HCT116 (cell line): ENCODE measurements at regions not wholly inside any gene's neighbourhood (a gene's known extent, or its start where the extent isn't known, plus 50 kb on each side); places are given as distances from the start of the nearest gene placed in this dataset.
"Not testable (repeated sequence)": the region's sequence is repeated elsewhere in the genome, so short reads cannot be mapped to it uniquely, and the experiment has no call there.

ENCODE experiments used
- ATAC-seq: fragments of 200-7000 bp; cut with Tn5 transposase; 2 replicates; pipeline ENCODE4 v1.9.1; 2020; ENCODE audit warnings: mild to moderate bottlenecking, moderate library complexity
- BruUV-seq: library from RNA; stranded (reverse); fragments of 400-500 nt; replicated peaks from 2 replicates; lab custom pipeline; 2021; lab: Mats Ljungman, UMichigan
- CTCF ChIA-PET: fragments of 300-600 bp; sonication (Branson Sonifier 250); formaldehyde crosslinking; loops from one replicate; lab custom pipeline; 2021; ENCODE audit warnings: antibody characterized with exemption; lab: Charles Lee
- POLR2A ChIA-PET: fragments of 300-600, 350-600 bp; sonication (Branson Sonifier 250); formaldehyde crosslinking; loops from one replicate; lab custom pipeline; 2021; ENCODE audit warnings: antibody characterized with exemption; lab: Charles Lee
- RAD21 ChIA-PET, 2 experiments: fragments of 300-600 bp; sonication (Branson Sonifier 250); formaldehyde crosslinking; loops; one replicate each; lab custom pipeline; 2023; ENCODE audit warnings: low total read pairs in 2 of 2; ENCODE audit not compliant: uncharacterized antibody in 2 of 2, unreplicated experiment in 2 of 2, low non-redundant PET in 1 of 2; lab: Charles Lee
- DNase-seq: peaks from one replicate; pipeline ENCODE4 v3.0.0-alpha.2; 2010; ENCODE audit warnings: low read depth, low spot score
- H2AFZ ChIP-seq: fragments of 200-600 bp; shearing (Covaris generic), sonication (generic); 2 replicates; pipeline ENCODE4 v1.6.1; 2017; ENCODE audit warnings: low read depth, mixed run types, mixed read lengths, antibody characterized with exemption, low read length; ENCODE audit not compliant: poor library complexity, severe bottlenecking
- H3K27ac ChIP-seq: 2 replicates; pipeline ENCODE4 v1.5.1; 2012; ENCODE audit warnings: low read depth, low read length
- H3K27me3 ChIP-seq: fragments of 200-600 bp; sonication (generic); 2 replicates; pipeline ENCODE4 v1.6.1; 2016; ENCODE audit warnings: mixed run types, low read length, mixed read lengths; ENCODE audit not compliant: insufficient read depth
- H3K36me3 ChIP-seq, 2 experiments: fragments of 200-500 bp in 1 of 2; fragments of 200-600 bp in 1 of 2; sonication (Bioruptor generic) in 1 of 2; sonication (generic) in 1 of 2; 2 replicates each; pipeline versions ENCODE4 v1.5.1 to v1.6.1; 2014 to 2016; ENCODE audit warnings: low read length in 2 of 2, inconsistent platforms in 1 of 2, mixed read lengths in 1 of 2, mixed run types in 1 of 2; ENCODE audit not compliant: insufficient read depth in 2 of 2, control insufficient read depth in 1 of 2
- H3K4me1 ChIP-seq, 2 experiments: fragments of 200-600 bp in 1 of 2; sonication (generic) in 1 of 2; 2 replicates each; pipeline versions ENCODE4 v1.5.1 to v1.6.1; 2012 to 2017; ENCODE audit warnings: low read length in 2 of 2, inconsistent platforms in 1 of 2, mild to moderate bottlenecking in 1 of 2, mixed read lengths in 1 of 2, mixed run types in 1 of 2, moderate library complexity in 1 of 2; ENCODE audit not compliant: insufficient read depth in 2 of 2, control insufficient read depth in 1 of 2
- H3K4me2 ChIP-seq: fragments of 200-600 bp; sonication (generic); 2 replicates; pipeline ENCODE4 v1.6.1; 2017; ENCODE audit warnings: mixed run types, low read length, mixed read lengths
- H3K4me3 ChIP-seq, 2 experiments: fragments of 200-600 bp in 1 of 2; sonication (generic) in 1 of 2; replicated peaks in 1 of 2; 2 replicates each; pipeline ENCODE4 v1.5.1; 2011 to 2016; ENCODE audit warnings: low read length in 2 of 2, control low read depth in 1 of 2, low read depth in 1 of 2, mild to moderate bottlenecking in 1 of 2, mixed read lengths in 1 of 2, mixed run types in 1 of 2
- H3K79me2 ChIP-seq: fragments of 200-600 bp; sonication (generic); 2 replicates; pipeline ENCODE4 v1.6.1; 2017; ENCODE audit warnings: mild to moderate bottlenecking, mixed run types, low read length, moderate library complexity, mixed read lengths; ENCODE audit not compliant: insufficient read depth
- H3K9ac ChIP-seq: fragments of 200-600 bp; sonication (generic); 2 replicates; pipeline ENCODE4 v1.6.1; 2016; ENCODE audit warnings: low read length, mixed read lengths
- H3K9me2 ChIP-seq: fragments of 200-600 bp; sonication (generic), shearing (Covaris generic); 2 replicates; pipeline ENCODE4 v1.6.1; 2017; ENCODE audit warnings: mixed run types, mild to moderate bottlenecking, moderate library complexity; ENCODE audit not compliant: insufficient read depth
- H3K9me3 ChIP-seq, 2 experiments: fragments of 200-500 bp in 1 of 2; fragments of 200-600 bp in 1 of 2; sonication (Bioruptor generic) in 1 of 2; sonication (generic) in 1 of 2; 2 replicates each; pipeline ENCODE4 v1.6.1; 2014 to 2017; ENCODE audit warnings: low read length in 2 of 2, mixed read lengths in 2 of 2, inconsistent platforms in 1 of 2, low read depth in 1 of 2, mild to moderate bottlenecking in 1 of 2, mixed run types in 1 of 2, moderate library complexity in 1 of 2; ENCODE audit not compliant: control insufficient read depth in 1 of 2, insufficient read depth in 1 of 2
- H4K20me1 ChIP-seq: fragments of 200-600 bp; sonication (generic), shearing (Covaris generic); 2 replicates; pipeline ENCODE4 v1.6.1; 2017; ENCODE audit warnings: mixed run types, mild to moderate bottlenecking, moderate library complexity; ENCODE audit not compliant: insufficient read depth
- CTCF ChIP-seq, 3 experiments: fragments of 200-600 bp in 1 of 3; sonication (generic) in 1 of 3; IDR thresholded peaks in 2 of 3; conservative IDR thresholded peaks in 1 of 3; 2 replicates each; pipeline ENCODE4 v1.5.1; 2012 to 2017; ENCODE audit warnings: low read depth in 2 of 3, low read length in 2 of 3, antibody characterized with exemption in 1 of 3, borderline replicate concordance in 1 of 3, control low read depth in 1 of 3, mild to moderate bottlenecking in 1 of 3, mixed read lengths in 1 of 3, mixed run types in 1 of 3, moderate library complexity in 1 of 3; ENCODE audit not compliant: insufficient read depth in 1 of 3
- EGR1 ChIP-seq: IDR thresholded peaks from 2 replicates; pipeline ENCODE4 v1.6.1; 2012; ENCODE audit warnings: low read depth
- ELF1 ChIP-seq: IDR thresholded peaks from 2 replicates; pipeline ENCODE4 v1.6.1; 2012; ENCODE audit warnings: low read depth, borderline replicate concordance
- POLR2AphosphoS5 ChIP-seq: IDR thresholded peaks from 2 replicates; pipeline ENCODE4 v1.6.1; 2011; ENCODE audit warnings: mild to moderate bottlenecking, low read depth, low read length, moderate library complexity
- intact Hi-C: fragments of 100-400 bp; cut with micrococcal nuclease; formaldehyde crosslinking; loops from 2 replicates; pipeline ENCODE4 v1.10.0; 2022

GRCh38 chr6:139954463-139955071, 580.1 kb upstream of the CITED2 start:
- intact Hi-C loops = no loop called here
- no TSS peak for BruUV-seq

GRCh38 chr6:139953780-139954179, 579.3 kb upstream of the CITED2 start:
- H3K4me1 ChIP-seq, H3K27me3 ChIP-seq, intact Hi-C loops, H3K9ac ChIP-seq, H2AFZ ChIP-seq, BruUV-seq, DNase-seq, CTCF ChIA-PET, H4K20me1 ChIP-seq, H3K4me2 ChIP-seq, H3K27ac ChIP-seq, POLR2A ChIA-PET, H3K79me2 ChIP-seq, H3K9me3 ChIP-seq, ATAC-seq, H3K4me3 ChIP-seq, H3K36me3 ChIP-seq, H3K9me2 ChIP-seq, RAD21 ChIA-PET: not testable (repeated sequence)

More at GRCh38 chr6:139954463-139955071, 580.1 kb upstream of the CITED2 start:
- Histone ChIP-seq H3K36me3 (no peaks in the 10 kb centered on the region), H3K4me3 (no peak overlapping the region), H3K27me3 (no peaks in the 10 kb centered on the region), H3K4me1 (no peaks in the 10 kb centered on the region), H3K9me2 (no peaks in the 10 kb centered on the region), H3K9ac (no peak overlapping the region), H3K27ac (no peak overlapping the region), H3K9me3 (no peaks in the 10 kb centered on the region), H3K4me2 (no peak overlapping the region), H4K20me1 (no peaks in the 10 kb centered on the region), H2AFZ (no peak overlapping the region), H3K79me2 (no peaks in the 10 kb centered on the region)
- ChIA-PET CTCF (no interaction called here), RAD21 (no interaction called here), POLR2A (no interaction called here)
- no peak for DNase-seq
- TF ChIP-seq ELF1 = no peak
- TF ChIP-seq CTCF (IDR thresholded peaks at IDR 0.05 in 2 of 3, conservative IDR thresholded peaks at IDR 0.05 in 1 of 3; ENCODE audit: borderline replicate concordance in 1 of 3, insufficient read depth in 1 of 3, low read depth in 2 of 3, low read length in 2 of 3) = no peak
- no peak for TF ChIP-seq EGR1
- no peak for TF ChIP-seq POLR2AphosphoS5
- ATAC-seq = no peak
